Keratinocyte (primary cell): ENCODE measurements at regions not wholly inside any gene's neighbourhood (a gene's known extent, or its start where the extent isn't known, plus 50 kb on each side); places are given as distances from the start of the nearest gene placed in this dataset.

ENCODE experiments used
- DNase-seq: peaks from one replicate; pipeline ENCODE4 v3.0.0-alpha.2; 2011; ENCODE audit warnings: low read depth, missing footprints, low spot score
- FAIRE-seq: peaks from 2 replicates; lab custom pipeline; 2011; peaks lifted over from hg19 to GRCh38; lab: Jason Lieb, UNC
- H2AFZ ChIP-seq: 2 replicates; pipeline ENCODE4 v1.6.0; 2012; ENCODE audit warnings: low read length, control low read depth, inconsistent platforms; ENCODE audit not compliant: control insufficient read depth
- H3K27ac ChIP-seq: 2 replicates; pipeline ENCODE4 v1.5.1; 2011; ENCODE audit warnings: low read length; ENCODE audit not compliant: control insufficient read depth, insufficient read depth
- H3K27me3 ChIP-seq: 3 replicates; pipeline ENCODE4 v1.6.0; 2011; ENCODE audit warnings: low read length; ENCODE audit not compliant: control insufficient read depth, insufficient read depth; ENCODE audit errors: extremely low read depth
- H3K36me3 ChIP-seq, 2 experiments: 2 replicates in 1 of 2; 3 replicates in 1 of 2; pipeline ENCODE4 v1.5.1; 2011; ENCODE audit warnings: low read length in 2 of 2, mild to moderate bottlenecking in 1 of 2; ENCODE audit not compliant: control insufficient read depth in 2 of 2, insufficient read depth in 2 of 2; ENCODE audit errors: extremely low read depth in 1 of 2
- H3K4me1 ChIP-seq: 3 replicates; pipeline ENCODE4 v1.5.1; 2011; ENCODE audit warnings: low read length; ENCODE audit not compliant: control insufficient read depth, insufficient read depth; ENCODE audit errors: extremely low read depth
- H3K4me2 ChIP-seq: 3 replicates; pipeline ENCODE4 v1.6.0; 2011; ENCODE audit warnings: low read depth, low read length; ENCODE audit not compliant: control insufficient read depth, insufficient read depth; ENCODE audit errors: extremely low read depth
- H3K4me3 ChIP-seq, 3 experiments: fragments of 200-600 bp in 1 of 3; sonication (generic) in 1 of 3; 2 replicates in 2 of 3; 3 replicates in 1 of 3; pipeline ENCODE4 v1.5.1; 2011 to 2016; ENCODE audit warnings: low read length in 3 of 3, mild to moderate bottlenecking in 3 of 3, control low read depth in 2 of 3, inconsistent platforms in 1 of 3, low read depth in 1 of 3, mixed read lengths in 1 of 3, mixed run types in 1 of 3, moderate library complexity in 1 of 3; ENCODE audit not compliant: control insufficient read depth in 2 of 3, insufficient read depth in 2 of 3; ENCODE audit errors: extremely low read depth in 1 of 3
- H3K79me2 ChIP-seq: 2 replicates; pipeline ENCODE4 v1.6.0; 2012; ENCODE audit warnings: low read length; ENCODE audit not compliant: control insufficient read depth, insufficient read depth
- H3K9ac ChIP-seq: 3 replicates; pipeline ENCODE4 v1.6.0; 2011; ENCODE audit warnings: low read length; ENCODE audit not compliant: control insufficient read depth, insufficient read depth; ENCODE audit errors: extremely low read depth
- H3K9me1 ChIP-seq: 3 replicates; pipeline ENCODE4 v1.6.0; 2011; ENCODE audit warnings: low read length; ENCODE audit not compliant: control insufficient read depth, insufficient read depth; ENCODE audit errors: extremely low read depth
- H3K9me3 ChIP-seq: 2 replicates; pipeline ENCODE4 v1.5.1; 2012; ENCODE audit warnings: low read depth, low read length; ENCODE audit not compliant: control insufficient read depth
- H4K20me1 ChIP-seq: 3 replicates; pipeline ENCODE4 v1.6.0; 2011; ENCODE audit warnings: low read length; ENCODE audit not compliant: control insufficient read depth, insufficient read depth; ENCODE audit errors: extremely low read depth
- EZH2 ChIP-seq: IDR thresholded peaks from one replicate; pipeline ENCODE4 v1.6.1; 2012; ENCODE audit warnings: inconsistent platforms, mild to moderate bottlenecking, low read length, moderate library complexity
- dilution Hi-C: fragments of 300-500 bp; cut with MboI; formaldehyde crosslinking; loops from one replicate; pipeline ENCODE4 v1.7.0; 2020; ENCODE audit warnings: low sequenced_read_pairs; ENCODE audit not compliant: extremely low pct_ligation_motif_present
- TF ChIP-seq, protein P1 (sequence below), 3 experiments: IDR thresholded peaks in 1 of 3; conservative IDR thresholded peaks in 1 of 3; optimal IDR thresholded peaks in 1 of 3; 2 replicates in 2 of 3; 3 replicates in 1 of 3; pipeline versions ENCODE3 to v1.5.1; 2011; ENCODE audit warnings: low read length in 3 of 3, mild to moderate bottlenecking in 3 of 3, moderate library complexity in 2 of 3, control low read depth in 1 of 3, inconsistent platforms in 1 of 3; ENCODE audit not compliant: insufficient read depth in 2 of 3; ENCODE audit errors: extremely low read depth in 1 of 3

GRCh38 chr4:175951794-175952193 is 113.8 kb upstream of the WDR17 start:
- Histone ChIP-seq H3K79me2 (no peaks in the 10 kb centered on the region), H3K9me3 (no peaks in the 10 kb centered on the region), H3K36me3 (no peaks in the 10 kb centered on the region), H3K9me1 (no peaks in the 10 kb centered on the region), H3K4me1 (no peaks in the 10 kb centered on the region), H2AFZ (no peak overlapping the region), H3K4me2 (no peak overlapping the region), H4K20me1 (no peaks in the 10 kb centered on the region), H3K9ac (no peak overlapping the region), H3K4me3 (no peak overlapping the region), H3K27me3 (no peaks in the 10 kb centered on the region), H3K27ac (no peak overlapping the region)
- no peak for FAIRE-seq
- dilution Hi-C loops, result no loop called here
- DNase-seq, result no peak
- TF ChIP-seq, protein P1, sequence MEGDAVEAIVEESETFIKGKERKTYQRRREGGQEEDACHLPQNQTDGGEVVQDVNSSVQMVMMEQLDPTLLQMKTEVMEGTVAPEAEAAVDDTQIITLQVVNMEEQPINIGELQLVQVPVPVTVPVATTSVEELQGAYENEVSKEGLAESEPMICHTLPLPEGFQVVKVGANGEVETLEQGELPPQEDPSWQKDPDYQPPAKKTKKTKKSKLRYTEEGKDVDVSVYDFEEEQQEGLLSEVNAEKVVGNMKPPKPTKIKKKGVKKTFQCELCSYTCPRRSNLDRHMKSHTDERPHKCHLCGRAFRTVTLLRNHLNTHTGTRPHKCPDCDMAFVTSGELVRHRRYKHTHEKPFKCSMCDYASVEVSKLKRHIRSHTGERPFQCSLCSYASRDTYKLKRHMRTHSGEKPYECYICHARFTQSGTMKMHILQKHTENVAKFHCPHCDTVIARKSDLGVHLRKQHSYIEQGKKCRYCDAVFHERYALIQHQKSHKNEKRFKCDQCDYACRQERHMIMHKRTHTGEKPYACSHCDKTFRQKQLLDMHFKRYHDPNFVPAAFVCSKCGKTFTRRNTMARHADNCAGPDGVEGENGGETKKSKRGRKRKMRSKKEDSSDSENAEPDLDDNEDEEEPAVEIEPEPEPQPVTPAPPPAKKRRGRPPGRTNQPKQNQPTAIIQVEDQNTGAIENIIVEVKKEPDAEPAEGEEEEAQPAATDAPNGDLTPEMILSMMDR (optimal IDR thresholded peaks at IDR 0.05 in 1 of 3, IDR thresholded peaks at IDR 0.05 in 1 of 3, conservative IDR thresholded peaks at IDR 0.05 in 1 of 3; ENCODE audit: extremely low read depth in 1 of 3, insufficient read depth in 2 of 3, low read length in 3 of 3), result no peak
- no peak for TF ChIP-seq EZH2

DNA sequence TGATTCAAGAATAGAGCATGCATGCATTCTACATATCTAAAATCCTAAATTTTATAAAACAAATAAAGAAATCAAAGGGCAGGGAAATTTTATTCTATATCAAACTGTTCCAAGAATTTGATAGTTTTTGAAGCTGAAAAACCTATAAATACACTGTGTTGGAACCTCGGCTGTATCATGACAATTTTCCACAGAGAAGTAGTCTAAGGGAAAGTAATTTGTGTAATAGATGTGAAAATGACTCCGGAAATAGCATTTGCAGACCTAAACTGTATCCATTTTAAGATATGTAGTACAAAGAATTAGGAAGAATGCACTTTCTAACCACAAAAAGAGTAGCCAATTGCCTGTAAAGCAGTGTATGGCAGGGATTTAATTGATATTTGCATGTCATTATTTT is 112.5 kb upstream of the WDR17 start:
- H3K27me3 ChIP-seq, result no peaks in the 10 kb centered on the region
- H4K20me1 ChIP-seq, result no peaks in the 10 kb centered on the region
- H3K4me2 ChIP-seq, result no peak overlapping the region
- H3K9me1 ChIP-seq, result no peaks in the 10 kb centered on the region
- H3K27ac ChIP-seq, result no peak overlapping the region
- no peaks in the 10 kb centered on the region for H3K4me1 ChIP-seq
- FAIRE-seq (no peak), DNase-seq (no peak)
- H3K9ac ChIP-seq, result no peak overlapping the region
- H3K9me3 ChIP-seq, result no peaks in the 10 kb centered on the region
- no peaks in the 10 kb centered on the region for H3K36me3 ChIP-seq
- TF ChIP-seq EZH2, result no peak
- TF ChIP-seq, protein P1 (optimal IDR thresholded peaks at IDR 0.05 in 1 of 3, IDR thresholded peaks at IDR 0.05 in 1 of 3, conservative IDR thresholded peaks at IDR 0.05 in 1 of 3; ENCODE audit: extremely low read depth in 1 of 3, insufficient read depth in 2 of 3, low read length in 3 of 3), result no peak
- no peak overlapping the region for H3K4me3 ChIP-seq
- H2AFZ ChIP-seq, result no peak overlapping the region
- dilution Hi-C loops, result no loop called here
- no peaks in the 10 kb centered on the region for H3K79me2 ChIP-seq
